Tibial nerve (tissue), 4 donors: ENCODE measurements at regions not wholly inside any gene's neighbourhood (a gene's known extent, or its start where the extent isn't known, plus 50 kb on each side); places are given as distances from the start of the nearest gene placed in this dataset.
A peak's percentile ranks its signal among the peaks of the same experiment; 100 is the strongest.

ENCODE experiments used
- DNase-seq, 2 donors: peaks; one replicate each; pipeline ENCODE4 v3.0.0-alpha.2; 2019; ENCODE audit warnings: low spot score in 2 of 2
- H3K27ac ChIP-seq, 4 donors: fragments of 200-600 bp; sonication (generic) in 3 of 4; one replicate each; pipeline ENCODE4 v1.5.1; 2017 to 2019; ENCODE audit warnings: mild to moderate bottlenecking in 1 of 4
- H3K27me3 ChIP-seq, 2 donors: fragments of 200-600 bp; sonication (generic) in 1 of 2; one replicate each; pipeline versions ENCODE4 v1.5.1 to v1.6.0; 2017 to 2019
- H3K36me3 ChIP-seq, 3 donors: fragments of 200-600 bp; sonication (generic); one replicate each; pipeline ENCODE4 v1.5.1; 2018 to 2019
- H3K4me1 ChIP-seq, 4 donors: fragments of 200-600 bp; sonication (generic) in 3 of 4; one replicate each; pipeline ENCODE4 v1.5.1; 2017 to 2019
- H3K4me3 ChIP-seq, 4 donors: fragments of 200-600 bp; sonication (generic) in 3 of 4; one replicate each; pipeline ENCODE4 v1.5.1; 2017 to 2019; ENCODE audit warnings: mild to moderate bottlenecking in 1 of 4, moderate library complexity in 1 of 4
- H3K9me3 ChIP-seq, 4 donors: fragments of 200-600 bp; sonication (generic) in 3 of 4; one replicate each; pipeline ENCODE4 v1.5.1; 2017 to 2019
- CTCF ChIP-seq, 5 experiments: fragments of 200-600 bp in 3 of 5; fragments of 450-650 bp in 2 of 5; sonication (generic) in 3 of 5; IDR thresholded peaks; one replicate each; pipeline ENCODE4 v1.5.1; 2016 to 2019; ENCODE audit warnings: antibody characterized with exemption in 5 of 5, mild to moderate bottlenecking in 3 of 5, moderate library complexity in 2 of 5
- EP300 ChIP-seq, 2 donors: sonication (generic); formaldehyde crosslinking; IDR thresholded peaks; one replicate each; pipeline ENCODE4 v1.6.1; 2017; ENCODE audit warnings: antibody characterized with exemption in 2 of 2, mild to moderate bottlenecking in 1 of 2
- POLR2A ChIP-seq, 2 donors: fragments of 450-650 bp; IDR thresholded peaks; one replicate each; pipeline ENCODE4 v1.6.1; 2017; ENCODE audit warnings: antibody characterized with exemption in 2 of 2, mild to moderate bottlenecking in 2 of 2, moderate library complexity in 2 of 2
- WGBS, 2 donors: methylation state at CpG; one replicate each; pipeline ENCODE4 v1.1.5; 2018; 5-methylcytosine and 5-hydroxymethylcytosine counted together

GRCh38 chr2:217475791-217476190 is 527.0 kb downstream of the TNS1 start:
- no peak overlapping the region for H3K27ac ChIP-seq
- H3K27me3 ChIP-seq = no peaks in the 10 kb centered on the region
- no peaks in the 10 kb centered on the region for H3K9me3 ChIP-seq
- 87 to 91% methylated on average over 4 of the region's 4 CpGs for WGBS, 2 donors
- H3K4me1 ChIP-seq = no peaks in the 10 kb centered on the region
- H3K4me3 ChIP-seq = no peak overlapping the region
- H3K36me3 ChIP-seq = peaks cover 0 to 4% (median 0%) of the 10 kb centered on the region in 3 donors
- DNase-seq = no peak
- TF ChIP-seq POLR2A (IDR thresholded peaks at IDR 0.05) (no peak), EP300 (IDR thresholded peaks at IDR 0.05) (no peak), CTCF (IDR thresholded peaks at IDR 0.05) (no peak)

GRCh38 chr2:217475101-217475500 is 527.7 kb downstream of the TNS1 start:
- TF ChIP-seq POLR2A (IDR thresholded peaks at IDR 0.05) (no peak), CTCF (IDR thresholded peaks at IDR 0.05) (no peak), EP300 (IDR thresholded peaks at IDR 0.05) (no peak)
- Histone ChIP-seq H3K27me3 (no peaks in the 10 kb centered on the region), H3K4me1 (no peaks in the 10 kb centered on the region), H3K27ac (no peak overlapping the region), H3K9me3 (no peaks in the 10 kb centered on the region), H3K36me3 (peaks cover 0 to 4% (median 0%) of the 10 kb centered on the region in 3 donors), H3K4me3 (no peak overlapping the region)
- WGBS, 2 donors = 59 to 76% methylated on average over 2 of the region's 2 CpGs
- DNase-seq = no peak

DNA sequence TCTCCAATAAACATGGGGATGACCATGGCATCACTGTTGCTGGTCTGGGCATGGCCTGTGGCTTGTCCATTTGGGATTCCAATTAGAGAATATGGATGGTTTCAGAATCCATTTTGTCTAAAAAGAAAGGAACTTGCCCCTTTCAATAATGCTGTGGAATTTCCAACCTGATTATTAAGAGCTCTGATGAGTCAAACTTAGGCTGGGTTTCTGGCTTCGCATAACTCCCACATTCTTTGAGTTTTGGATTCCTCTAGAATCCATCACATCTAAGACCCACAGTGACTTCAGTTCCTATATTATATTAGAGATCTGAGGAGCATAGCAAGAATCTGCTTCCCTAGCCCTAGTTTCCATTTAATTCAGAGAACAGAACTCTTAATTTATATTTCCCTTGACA is 531.5 kb downstream of the TNS1 start:
- H3K36me3 ChIP-seq = no peaks in the 10 kb centered on the region
- H3K27ac ChIP-seq = no peak overlapping the region
- peaks cover 0 to 6% (median 0%) of the 10 kb centered on the region in 4 donors for H3K4me1 ChIP-seq
- TF ChIP-seq POLR2A (IDR thresholded peaks at IDR 0.05) (no peak), CTCF (IDR thresholded peaks at IDR 0.05) (no peak), EP300 (IDR thresholded peaks at IDR 0.05) (no peak)
- H3K4me3 ChIP-seq = no peak overlapping the region
- DNase-seq = no peak
- peaks cover 0 to 8% (median 0%) of the 10 kb centered on the region in 4 donors for H3K9me3 ChIP-seq
- WGBS, 2 donors = 79 to 80% methylated on average over 1 of the region's 1 CpG
- no peaks in the 10 kb centered on the region for H3K27me3 ChIP-seq

GRCh38 chr2:217469203-217469810 is 533.5 kb downstream of the TNS1 start:
- H3K4me3 ChIP-seq = no peak overlapping the region
- H3K36me3 ChIP-seq = no peaks in the 10 kb centered on the region
- H3K9me3 ChIP-seq = peaks cover 0 to 8% (median 0%) of the 10 kb centered on the region in 4 donors
- 94 to 95% methylated on average over 2 of the region's 2 CpGs for WGBS, 2 donors
- H3K4me1 ChIP-seq = peaks cover 0 to 7% (median 0%) of the 10 kb centered on the region in 4 donors
- TF ChIP-seq CTCF (IDR thresholded peaks at IDR 0.05) = no peak
- TF ChIP-seq EP300 (IDR thresholded peaks at IDR 0.05) = no peak
- TF ChIP-seq POLR2A (IDR thresholded peaks at IDR 0.05) = no peak
- peak in 1 of 2 donors; percentile 24 for DNase-seq
- no peak overlapping the region for H3K27ac ChIP-seq
- H3K27me3 ChIP-seq = no peaks in the 10 kb centered on the region

DNA sequence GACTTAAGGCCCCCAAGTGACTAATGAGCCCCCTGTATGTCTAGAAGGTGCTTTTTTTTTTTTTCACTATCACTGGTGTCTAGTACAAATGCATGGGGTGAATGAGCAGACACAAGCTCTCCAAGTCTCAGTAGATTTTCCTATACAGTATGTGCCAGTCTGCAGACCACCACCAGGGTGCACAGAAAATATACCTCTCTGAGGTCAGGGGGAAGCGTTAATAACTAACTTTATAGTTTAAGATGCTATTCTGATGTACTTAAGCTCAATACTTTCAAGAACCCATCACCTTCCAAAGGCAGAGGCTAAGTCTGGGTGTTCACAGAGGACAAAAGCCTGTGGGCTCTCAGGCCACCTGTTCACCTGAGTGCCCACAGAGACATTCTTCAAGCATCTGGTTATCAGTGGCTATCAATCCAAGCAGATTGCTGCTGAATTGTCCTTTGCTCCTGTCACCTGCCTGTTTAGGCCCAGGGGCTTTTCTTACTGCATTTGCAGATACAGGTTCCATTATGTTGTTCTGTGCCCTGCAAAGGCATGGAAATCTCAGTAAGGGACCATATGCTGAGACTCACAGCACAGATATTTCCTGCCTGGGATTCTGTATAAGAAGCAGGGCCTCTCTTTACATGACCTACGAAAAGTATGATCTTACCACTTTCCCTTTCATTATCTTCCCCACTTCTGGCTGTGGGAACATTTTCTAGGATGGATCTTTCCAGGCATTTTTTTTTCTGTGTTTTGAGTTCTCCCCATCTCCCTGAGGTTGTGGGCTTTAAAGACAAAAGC is 534.6 kb downstream of the TNS1 start:
- Histone ChIP-seq H3K4me1 (peaks cover 0 to 7% (median 0%) of the 10 kb centered on the region in 4 donors), H3K27me3 (no peaks in the 10 kb centered on the region), H3K4me3 (no peak overlapping the region), H3K36me3 (no peaks in the 10 kb centered on the region), H3K9me3 (peaks cover 0 to 8% (median 0%) of the 10 kb centered on the region in 4 donors), H3K27ac (peak overlapping the region in 1 of 4 donors; percentile 76)
- WGBS, 2 donors = 87 to 92% methylated on average over 2 of the region's 2 CpGs
- no peak for TF ChIP-seq EP300 (IDR thresholded peaks at IDR 0.05)
- no peak for TF ChIP-seq CTCF (IDR thresholded peaks at IDR 0.05)
- no peak for TF ChIP-seq POLR2A (IDR thresholded peaks at IDR 0.05)
- no peak for DNase-seq
